IMR-90 (cell line): ENCODE measurements at regions not wholly inside any gene's neighbourhood (a gene's known extent, or its start where the extent isn't known, plus 50 kb on each side); places are given as distances from the start of the nearest gene placed in this dataset.

ENCODE experiments used
- ATAC-seq: fragments of 200-7000 bp; cut with Tn5 transposase; 2 replicates; pipeline ENCODE4 v1.9.1; 2020; ENCODE audit warnings: low read depth, mild to moderate bottlenecking, moderate library complexity
- BruUV-seq: library from RNA; stranded (reverse); fragments of 400-500 nt; replicated peaks from 2 replicates; lab custom pipeline; 2021; lab: Mats Ljungman, UMichigan
- CTCF ChIA-PET: fragments of 300-600 bp; formaldehyde crosslinking; extraction: SDS; loops from one replicate; lab custom pipeline; 2021; ENCODE audit warnings: antibody characterized with exemption; lab: Yijun Ruan, JAX
- POLR2A ChIA-PET: fragments of 300-600 bp; sonication (Branson Sonifier 250); formaldehyde crosslinking; loops from one replicate; lab custom pipeline; 2022; ENCODE audit warnings: antibody characterized with exemption; ENCODE audit not compliant: unreplicated experiment; lab: Charles Lee
- DNase-seq: peaks from one replicate; pipeline ENCODE4 v3.0.0; 2013
- H2AFZ ChIP-seq: replicated peaks from 2 replicates; pipeline ENCODE3; 2013; ENCODE audit warnings: low read length, mild to moderate bottlenecking; ENCODE audit not compliant: poor library complexity
- H2AK5ac ChIP-seq: 2 replicates; pipeline ENCODE4 v1.6.1; 2013; ENCODE audit warnings: low read depth, low read length, inconsistent platforms
- H2AK9ac ChIP-seq: replicated peaks from 2 replicates; pipeline ENCODE3; 2013; ENCODE audit warnings: mild to moderate bottlenecking, low read depth, low read length, moderate library complexity; ENCODE audit not compliant: poor library complexity
- H2BK120ac ChIP-seq: 2 replicates; pipeline ENCODE4 v1.6.1; 2013; ENCODE audit warnings: low read depth, low read length, inconsistent platforms
- H2BK15ac ChIP-seq: 3 replicates; pipeline ENCODE4 v1.6.1; 2013; ENCODE audit warnings: low read depth, low read length, inconsistent platforms
- H2BK20ac ChIP-seq: 2 replicates; pipeline ENCODE4 v1.6.1; 2013; ENCODE audit warnings: low read depth, mild to moderate bottlenecking, inconsistent platforms, low read length, moderate library complexity
- H2BK5ac ChIP-seq: 2 replicates; pipeline ENCODE4 v1.6.1; 2013; ENCODE audit warnings: mild to moderate bottlenecking, low read depth, low read length, inconsistent platforms; ENCODE audit not compliant: poor library complexity, severe bottlenecking
- H3K14ac ChIP-seq: replicated peaks from 2 replicates; pipeline ENCODE4 v1.6.1; 2013; ENCODE audit warnings: low read depth, low read length, inconsistent platforms
- H3K18ac ChIP-seq: 2 replicates; pipeline ENCODE4 v1.6.1; 2013; ENCODE audit warnings: low read depth, low read length, control low read depth
- H3K23ac ChIP-seq: 2 replicates; pipeline ENCODE4 v1.6.1; 2013; ENCODE audit warnings: low read depth, low read length, inconsistent platforms
- H3K27ac ChIP-seq: 2 replicates; pipeline ENCODE4 v1.5.1; 2013; ENCODE audit warnings: mild to moderate bottlenecking, control low read depth, low read length; ENCODE audit not compliant: insufficient read depth
- H3K27me3 ChIP-seq: 2 replicates; pipeline ENCODE4 v1.6.1; 2013; ENCODE audit warnings: low read length; ENCODE audit not compliant: control insufficient read depth, insufficient read depth
- H3K36me3 ChIP-seq: 2 replicates; pipeline ENCODE4 v1.6.1; 2013; ENCODE audit warnings: low read length, mixed read lengths; ENCODE audit not compliant: control insufficient read depth, insufficient read depth
- H3K4ac ChIP-seq: 2 replicates; pipeline ENCODE4 v1.6.1; 2013; ENCODE audit warnings: low read depth, low read length, inconsistent platforms
- H3K4me1 ChIP-seq: 2 replicates; pipeline ENCODE4 v1.6.1; 2013; ENCODE audit warnings: low read length, mixed read lengths; ENCODE audit not compliant: control insufficient read depth, insufficient read depth
- H3K4me2 ChIP-seq: 2 replicates; pipeline ENCODE4 v1.6.1; 2013; ENCODE audit warnings: low read depth, mild to moderate bottlenecking, control low read depth, low read length, moderate library complexity
- H3K4me3 ChIP-seq: 2 replicates; pipeline ENCODE4 v1.5.1; 2013; ENCODE audit warnings: low read depth, mild to moderate bottlenecking, control low read depth, low read length, moderate library complexity; ENCODE audit not compliant: insufficient read depth
- H3K56ac ChIP-seq: 2 replicates; pipeline ENCODE4 v1.6.1; 2013; ENCODE audit warnings: low read length, inconsistent platforms; ENCODE audit not compliant: insufficient read depth; ENCODE audit errors: extremely low read depth
- H3K79me1 ChIP-seq, 2 experiments: 2 replicates each; pipeline ENCODE4 v1.6.1; 2013; ENCODE audit warnings: low read length in 2 of 2, inconsistent platforms in 1 of 2, low read depth in 1 of 2
- H3K9ac ChIP-seq: 2 replicates; pipeline ENCODE4 v1.6.1; 2013; ENCODE audit warnings: low read depth, low read length, control low read depth
- H3K9me1 ChIP-seq: 2 replicates; pipeline ENCODE4 v1.6.1; 2013; ENCODE audit warnings: low read length, inconsistent platforms; ENCODE audit not compliant: insufficient read depth
- H3K9me3 ChIP-seq: 2 replicates; pipeline ENCODE4 v1.6.1; 2013; ENCODE audit warnings: low read length; ENCODE audit not compliant: control insufficient read depth, insufficient read depth
- H4K20me1 ChIP-seq: 2 replicates; pipeline ENCODE4 v1.6.1; 2013; ENCODE audit warnings: low read length, inconsistent platforms; ENCODE audit not compliant: insufficient read depth
- H4K5ac ChIP-seq: 2 replicates; pipeline ENCODE4 v1.6.1; 2013; ENCODE audit warnings: mild to moderate bottlenecking, low read depth, low read length, control low read depth
- H4K8ac ChIP-seq, 2 experiments: 2 replicates each; pipeline ENCODE4 v1.6.1; 2013; ENCODE audit warnings: low read depth in 2 of 2, low read length in 2 of 2, control low read depth in 1 of 2, inconsistent platforms in 1 of 2
- H4K91ac ChIP-seq: 2 replicates; pipeline ENCODE4 v1.6.1; 2013; ENCODE audit warnings: low read depth, low read length, inconsistent platforms; ENCODE audit not compliant: insufficient read depth
- CEBPB ChIP-seq: IDR thresholded peaks from 2 replicates; pipeline ENCODE4 v1.6.1; 2012; ENCODE audit warnings: low read depth, low read length, improper control_type of control experiment
- FOS ChIP-seq: fragments of 150-350 bp; IDR thresholded peaks from 2 replicates; pipeline ENCODE4 v1.6.1; 2016; ENCODE audit warnings: low read depth, low read length
- MAZ ChIP-seq: IDR thresholded peaks from 2 replicates; pipeline ENCODE4 v1.6.1; 2012; ENCODE audit warnings: low read depth, mild to moderate bottlenecking, low read length, improper control_type of control experiment, moderate library complexity, borderline replicate concordance
- POLR2A ChIP-seq: IDR thresholded peaks from 2 replicates; pipeline ENCODE4 v1.6.1; 2012; ENCODE audit warnings: mild to moderate bottlenecking, low read depth, low read length
- SMC3 ChIP-seq: fragments of 150-350 bp; IDR thresholded peaks from 2 replicates; pipeline ENCODE4 v1.6.1; 2016; ENCODE audit warnings: low read depth, mild to moderate bottlenecking, antibody characterized with exemption, low read length, moderate library complexity
- WGBS, 2 experiments: methylation state at CpG; one replicate each; pipeline versions ENCODE4 v1.1.5 to v1.1.7; 2013; ENCODE audit warnings: missing lambda C conversion rate in 2 of 2; ENCODE audit not compliant: insufficient read length in 1 of 2; ENCODE audit errors: extremely low coverage in 2 of 2; 5-methylcytosine and 5-hydroxymethylcytosine counted together
- dilution Hi-C: fragments of 300-500 bp; cut with HindIII; formaldehyde crosslinking; loops from one replicate; pipeline ENCODE4 v1.14.3; 2018; ENCODE audit warnings: low sequenced_read_pairs; ENCODE audit not compliant: unreplicated experiment
- in situ Hi-C: fragments of 300-500 bp; cut with MboI; formaldehyde crosslinking; loops from 3 replicates; pipeline ENCODE4 v1.14.3; 2019; ENCODE audit warnings: low sequenced_read_pairs, inconsistent platforms, mixed read lengths
- intact Hi-C: fragments of 100-400 bp; cut with micrococcal nuclease; formaldehyde crosslinking; loops from 2 replicates; pipeline ENCODE4 v1.10.0; 2022
- TF ChIP-seq, protein P1 (sequence below): conservative IDR thresholded peaks from 2 replicates; pipeline ENCODE4 v1.5.1; 2012; ENCODE audit warnings: mild to moderate bottlenecking, low read depth, low read length, improper control_type of control experiment
- TF ChIP-seq, protein P2 (sequence below): fragments of 150-350 bp; IDR thresholded peaks from 2 replicates; pipeline ENCODE4 v1.6.1; 2016; ENCODE audit warnings: low read depth, mild to moderate bottlenecking, low read length, moderate library complexity, borderline replicate concordance

- Histone ChIP-seq H3K56ac (no peak overlapping the region), H3K9ac (no peak overlapping the region), H4K5ac (no peak overlapping the region), H2BK120ac (no peak overlapping the region), H4K20me1 (no peaks in the 10 kb centered on the region), H3K14ac (no peak overlapping the region), H3K23ac (no peak overlapping the region), H3K4ac (no peak overlapping the region), H3K4me3 (no peak overlapping the region), H3K27me3 (no peaks in the 10 kb centered on the region), H2BK20ac (no peak overlapping the region), H3K27ac (no peak overlapping the region), H3K4me1 (no peaks in the 10 kb centered on the region), H3K9me1 (no peaks in the 10 kb centered on the region), H2AK9ac (no peak overlapping the region), H3K79me1 (no peaks in the 10 kb centered on the region), H3K9me3 (no peaks in the 10 kb centered on the region; the same call in 1 of the 2 replicates), H3K18ac (no peak overlapping the region), H2AFZ (no peak overlapping the region), H2BK5ac (no peak overlapping the region), H4K8ac (no peak overlapping the region), H3K4me2 (no peak overlapping the region), H3K36me3 (no peaks in the 10 kb centered on the region), H2BK15ac (no peak overlapping the region), H4K91ac (no peak overlapping the region), H2AK5ac (no peak overlapping the region)
- dilution Hi-C loops, result no loop called here
- DNase-seq (no peak), ATAC-seq (no peak)
- ChIA-PET POLR2A (no interaction called here), CTCF (no interaction called here)
- intact Hi-C loops, result no loop called here
- BruUV-seq, result no TSS peak
- in situ Hi-C loops, result no loop called here
- no CpG with 5 or more reads among the region's 27 CpGs for WGBS, 2 experiments
- TF ChIP-seq MAZ (no peak), POLR2A (no peak), SMC3 (no peak), CEBPB (no peak), FOS (no peak)
- TF ChIP-seq, protein P1, sequence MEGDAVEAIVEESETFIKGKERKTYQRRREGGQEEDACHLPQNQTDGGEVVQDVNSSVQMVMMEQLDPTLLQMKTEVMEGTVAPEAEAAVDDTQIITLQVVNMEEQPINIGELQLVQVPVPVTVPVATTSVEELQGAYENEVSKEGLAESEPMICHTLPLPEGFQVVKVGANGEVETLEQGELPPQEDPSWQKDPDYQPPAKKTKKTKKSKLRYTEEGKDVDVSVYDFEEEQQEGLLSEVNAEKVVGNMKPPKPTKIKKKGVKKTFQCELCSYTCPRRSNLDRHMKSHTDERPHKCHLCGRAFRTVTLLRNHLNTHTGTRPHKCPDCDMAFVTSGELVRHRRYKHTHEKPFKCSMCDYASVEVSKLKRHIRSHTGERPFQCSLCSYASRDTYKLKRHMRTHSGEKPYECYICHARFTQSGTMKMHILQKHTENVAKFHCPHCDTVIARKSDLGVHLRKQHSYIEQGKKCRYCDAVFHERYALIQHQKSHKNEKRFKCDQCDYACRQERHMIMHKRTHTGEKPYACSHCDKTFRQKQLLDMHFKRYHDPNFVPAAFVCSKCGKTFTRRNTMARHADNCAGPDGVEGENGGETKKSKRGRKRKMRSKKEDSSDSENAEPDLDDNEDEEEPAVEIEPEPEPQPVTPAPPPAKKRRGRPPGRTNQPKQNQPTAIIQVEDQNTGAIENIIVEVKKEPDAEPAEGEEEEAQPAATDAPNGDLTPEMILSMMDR, result no peak
- TF ChIP-seq, protein P2, sequence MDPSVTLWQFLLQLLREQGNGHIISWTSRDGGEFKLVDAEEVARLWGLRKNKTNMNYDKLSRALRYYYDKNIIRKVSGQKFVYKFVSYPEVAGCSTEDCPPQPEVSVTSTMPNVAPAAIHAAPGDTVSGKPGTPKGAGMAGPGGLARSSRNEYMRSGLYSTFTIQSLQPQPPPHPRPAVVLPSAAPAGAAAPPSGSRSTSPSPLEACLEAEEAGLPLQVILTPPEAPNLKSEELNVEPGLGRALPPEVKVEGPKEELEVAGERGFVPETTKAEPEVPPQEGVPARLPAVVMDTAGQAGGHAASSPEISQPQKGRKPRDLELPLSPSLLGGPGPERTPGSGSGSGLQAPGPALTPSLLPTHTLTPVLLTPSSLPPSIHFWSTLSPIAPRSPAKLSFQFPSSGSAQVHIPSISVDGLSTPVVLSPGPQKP, result no peak
Observed at GRCh38 chrX:79530310-79531108, 163.4 kb upstream of the ITM2A start.
